HUDEP-2 (cell line): ENCODE measurements at regions not wholly inside any gene's neighbourhood (a gene's known extent, or its start where the extent isn't known, plus 50 kb on each side); places are given as distances from the start of the nearest gene placed in this dataset.
"Not testable (repeated sequence)": the region's sequence is repeated elsewhere in the genome, so short reads cannot be mapped to it uniquely, and the experiment has no call there.

Experiments
- DNase-seq, 76 experiments: peaks; one replicate each; lab custom pipeline; 2025; ENCODE audit not compliant: unreplicated experiment in 76 of 76; lab: John Stamatoyannopoulos, UW

- no peak for DNase-seq
Measured at GRCh38 chr2:12547566-12548170, 169.1 kb upstream of the TRIB2 start.

GRCh38 chr2:12548906-12549305 is 167.8 kb upstream of the TRIB2 start:
- DNase-seq: no peak

GRCh38 chr2:12549641-12550040 is 167.1 kb upstream of the TRIB2 start:
- no peak for DNase-seq

DNA sequence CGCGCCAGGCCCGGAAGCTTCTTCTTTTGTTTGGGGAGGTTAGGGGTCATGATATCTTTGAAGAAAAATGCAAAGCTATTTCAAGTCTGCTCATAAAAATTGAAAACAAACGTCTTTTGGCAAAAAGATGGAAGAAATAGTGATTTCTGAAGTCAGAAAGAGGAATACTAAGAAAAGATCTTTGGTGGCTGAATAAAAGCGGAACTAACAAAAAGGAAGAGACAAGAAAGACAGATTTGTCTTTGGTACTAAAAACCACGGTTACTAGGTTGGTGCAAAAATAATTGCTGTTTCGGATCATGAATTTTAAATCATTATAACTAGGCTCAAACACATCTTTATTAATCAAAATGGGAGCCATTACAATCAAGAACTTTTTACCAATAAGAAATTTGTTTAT is 164.6 kb upstream of the TRIB2 start:
- DNase-seq: no peak

DNA sequence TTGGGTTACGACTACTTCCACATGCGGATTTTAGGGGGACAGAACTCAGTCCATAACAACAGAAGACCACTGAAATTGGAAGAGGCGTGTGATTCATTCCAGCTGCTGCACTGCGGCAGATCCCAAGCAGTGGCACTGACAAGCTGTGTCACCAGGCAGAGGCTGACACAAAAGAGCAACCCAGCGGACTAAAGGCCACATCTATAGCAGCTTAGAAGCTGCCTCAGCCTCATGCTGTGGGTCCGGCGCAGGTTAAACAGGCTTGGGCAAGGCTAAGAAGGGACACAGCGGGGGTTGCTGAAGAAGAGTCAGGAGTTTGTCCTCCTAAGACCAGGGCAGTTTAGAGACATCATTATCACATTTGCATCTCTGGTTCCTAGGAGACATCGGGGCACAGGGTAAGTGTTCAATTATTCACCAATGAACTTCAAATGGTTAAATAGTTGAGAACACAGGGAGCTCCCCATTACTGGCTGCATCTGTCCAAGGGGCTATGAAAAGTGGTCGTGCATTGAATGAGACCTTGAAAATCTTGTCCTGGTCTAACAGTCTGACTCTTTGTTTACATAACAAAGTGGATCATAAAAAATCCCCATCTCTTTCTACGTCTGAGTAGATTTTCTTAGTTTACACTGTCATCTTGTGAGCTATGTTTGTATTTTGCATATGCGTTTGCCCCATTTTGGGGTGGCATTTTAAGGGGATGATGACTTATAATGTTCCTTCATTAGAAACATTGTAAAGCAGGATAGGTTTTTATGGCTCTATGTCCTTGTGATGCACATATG is 162.3 kb upstream of the TRIB2 start:
- DNase-seq: no peak

- DNase-seq: no peak
Measured at GRCh38 chr2:12555012-12555645, 161.6 kb upstream of the TRIB2 start.

- DNase-seq: no peak
Measured at GRCh38 chr2:12556762-12557161, 160.0 kb upstream of the TRIB2 start.

DNA sequence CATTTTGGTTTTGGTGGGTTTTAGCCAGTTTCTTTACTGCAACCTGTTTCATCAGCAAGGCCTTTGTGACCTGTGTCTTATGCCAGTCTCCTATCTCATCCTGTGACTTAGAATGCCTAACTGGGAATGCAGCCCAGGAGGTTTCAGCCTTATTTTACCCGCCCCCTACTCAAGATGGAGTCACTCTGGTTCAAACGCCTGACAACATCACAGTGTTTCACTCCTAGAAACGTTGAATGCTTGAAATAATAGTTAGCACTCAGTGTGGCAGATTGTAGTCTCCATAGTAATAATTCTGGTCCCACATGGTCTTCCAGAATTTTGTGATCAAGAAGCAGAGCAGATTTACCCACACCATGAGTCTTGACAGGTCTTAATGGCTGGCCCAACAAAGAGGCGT is 159.0 kb upstream of the TRIB2 start:
- DNase-seq: no peak

DNA sequence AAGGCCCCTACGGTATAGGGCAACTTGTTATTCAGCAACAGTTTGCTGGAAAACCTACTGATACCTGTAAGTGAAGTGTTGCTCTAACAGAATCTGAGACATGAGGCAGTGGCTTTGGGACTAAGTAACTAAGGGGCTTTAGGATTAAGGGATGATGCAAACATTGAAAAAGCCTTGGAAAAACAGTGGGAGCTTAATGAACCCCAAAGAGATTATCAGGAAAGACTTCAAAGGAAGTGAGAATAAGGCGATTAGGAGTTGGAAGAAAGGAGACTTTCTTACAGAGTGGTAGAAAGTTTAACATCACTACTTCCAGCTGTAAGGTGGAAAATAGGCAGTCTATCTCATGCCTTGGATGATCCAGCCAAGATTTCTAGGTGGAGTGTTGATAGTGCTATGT is 158.2 kb upstream of the TRIB2 start:
- DNase-seq: no peak

GRCh38 chr2:12560618-12561017 is 156.1 kb upstream of the TRIB2 start:
- DNase-seq: no peak

DNA sequence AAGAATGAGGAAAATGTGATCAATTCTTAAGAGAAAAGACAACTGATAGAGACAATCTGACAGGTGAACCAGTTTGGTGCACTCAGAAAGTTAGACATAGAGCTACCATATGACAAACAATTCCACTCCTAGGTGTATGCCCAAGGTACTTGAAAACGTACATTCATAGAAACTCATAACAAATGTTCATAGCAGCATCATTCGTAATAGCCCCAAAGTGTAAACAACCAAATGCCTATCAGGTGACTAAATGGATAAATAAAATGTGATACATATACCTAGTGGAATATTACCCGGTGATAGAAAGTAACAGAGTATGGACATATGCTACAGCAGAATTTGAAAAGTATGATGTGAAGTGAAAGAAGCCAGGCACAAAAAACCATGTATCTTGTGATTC is 149.3 kb upstream of the TRIB2 start:
- DNase-seq: no peak

DNA sequence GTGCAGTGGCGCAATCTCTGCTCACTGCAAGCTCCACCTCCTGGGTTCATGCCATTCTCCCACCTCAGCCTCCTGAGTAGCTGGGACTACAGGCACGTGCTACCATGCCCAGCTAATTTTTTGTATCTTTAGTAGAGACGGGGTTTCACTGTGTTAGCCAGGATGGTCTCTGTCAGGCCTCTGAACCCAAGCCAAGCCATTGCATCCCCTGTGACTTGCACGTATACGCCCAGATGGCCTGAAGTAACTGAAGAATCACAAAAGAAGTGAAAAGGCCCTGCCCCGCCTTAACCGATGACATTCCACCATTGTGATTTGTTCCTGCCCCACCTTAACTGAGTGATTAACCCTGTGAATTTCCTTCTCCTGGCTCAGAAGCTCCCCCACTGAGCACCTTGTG is 147.2 kb upstream of the TRIB2 start:
- DNase-seq: not testable (repeated sequence)

DNA sequence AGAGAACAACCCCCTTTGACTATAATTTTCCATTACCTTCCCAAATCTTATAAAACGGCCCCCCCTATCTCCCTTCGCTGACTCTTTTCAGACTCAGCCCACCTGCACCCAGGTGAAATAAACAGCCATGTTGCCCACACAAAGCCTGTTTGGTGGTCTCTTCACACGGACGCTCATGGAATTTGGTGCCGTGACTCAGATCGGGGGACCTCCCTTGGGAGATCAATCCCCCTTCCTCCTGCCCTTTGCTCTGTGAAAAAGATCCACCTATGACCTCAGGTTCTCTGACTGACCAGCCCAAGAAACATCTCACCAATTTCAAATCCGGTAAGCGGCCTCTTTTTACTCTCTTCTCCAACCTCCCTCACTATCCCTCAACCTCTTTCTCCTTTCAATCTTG is 146.8 kb upstream of the TRIB2 start:
- not testable (repeated sequence) for DNase-seq

- DNase-seq: no peak
Measured at GRCh38 chr2:12577091-12577490, 139.6 kb upstream of the TRIB2 start.

- peak in 1 of 76 experiments; percentile 3 for DNase-seq
Measured at GRCh38 chr2:12577567-12578253, 139.0 kb upstream of the TRIB2 start.

DNA sequence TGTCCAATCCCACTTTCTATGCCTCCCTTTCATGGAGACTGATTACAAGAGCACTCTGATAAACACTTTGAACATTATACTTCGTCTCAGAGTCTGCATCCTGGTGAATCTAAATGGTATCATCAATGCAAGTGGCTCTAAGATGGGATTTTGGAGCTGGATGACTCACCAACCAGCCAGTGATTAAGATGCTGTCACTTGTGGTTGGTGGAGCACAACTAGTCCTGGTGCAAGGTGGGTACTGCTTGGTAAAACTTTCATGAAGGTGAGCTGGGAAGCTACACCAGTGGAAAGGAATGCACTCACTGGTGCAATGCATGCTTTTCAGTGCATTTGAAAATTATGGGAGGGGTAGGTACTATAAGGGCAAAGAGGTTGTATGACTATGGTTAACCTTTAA is 137.7 kb upstream of the TRIB2 start:
- no peak for DNase-seq

DNA sequence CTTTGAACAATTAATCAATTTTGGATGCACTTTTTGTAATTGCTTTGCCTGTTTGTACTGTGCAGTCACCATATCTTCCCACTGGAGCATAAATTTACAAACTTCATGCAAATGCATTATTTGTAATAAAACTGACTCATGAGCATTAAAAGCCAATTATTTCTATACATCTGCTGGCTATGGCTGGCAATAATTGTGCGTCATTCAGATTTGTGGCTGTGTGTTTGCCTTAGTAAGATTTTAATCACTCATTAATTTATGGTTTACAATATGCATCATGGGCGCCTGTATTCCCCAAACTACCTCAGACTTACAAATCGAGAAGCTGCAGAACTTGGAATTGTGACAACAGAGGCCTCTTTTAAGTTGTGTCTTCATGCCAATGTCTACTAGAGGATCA is 132.4 kb upstream of the TRIB2 start:
- no peak for DNase-seq

DNA sequence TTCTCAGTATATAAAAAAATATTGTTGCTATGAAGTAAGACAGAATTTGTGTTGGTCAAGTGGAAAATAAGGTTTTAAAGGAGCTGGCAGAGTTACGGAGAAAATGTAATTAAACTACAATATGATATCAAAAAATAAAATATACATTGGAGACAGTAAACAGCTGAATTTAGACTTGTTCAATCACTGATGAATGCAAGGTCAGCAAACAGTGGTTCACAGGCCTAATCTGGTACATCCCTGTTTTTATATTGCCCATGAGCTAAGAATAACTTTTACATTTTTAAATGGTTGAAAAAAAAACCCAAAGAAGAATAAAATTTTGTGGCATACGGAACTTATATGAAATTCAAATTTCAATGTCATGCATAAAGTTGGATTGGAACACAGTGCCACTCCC is 131.0 kb upstream of the TRIB2 start:
- DNase-seq: no peak

DNA sequence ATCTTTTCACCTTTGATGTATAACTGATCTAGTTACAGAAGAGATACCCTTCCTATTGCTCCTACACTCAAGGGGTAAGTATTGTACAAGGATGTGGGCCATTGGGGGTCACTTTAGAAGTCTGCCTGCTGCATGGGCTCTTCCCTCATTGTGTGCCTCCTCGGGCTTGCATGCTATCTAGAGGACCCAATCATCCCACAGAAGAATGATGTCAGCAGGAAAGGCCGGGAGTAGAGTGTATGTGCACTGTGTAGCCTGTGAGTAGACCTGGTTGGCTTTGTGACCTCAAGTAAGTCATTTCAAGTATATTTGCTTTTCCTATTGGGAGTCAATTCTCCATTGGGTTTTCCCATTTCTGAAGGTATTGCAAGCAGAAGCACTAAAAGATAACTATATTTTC is 129.5 kb upstream of the TRIB2 start:
- no peak for DNase-seq

DNA sequence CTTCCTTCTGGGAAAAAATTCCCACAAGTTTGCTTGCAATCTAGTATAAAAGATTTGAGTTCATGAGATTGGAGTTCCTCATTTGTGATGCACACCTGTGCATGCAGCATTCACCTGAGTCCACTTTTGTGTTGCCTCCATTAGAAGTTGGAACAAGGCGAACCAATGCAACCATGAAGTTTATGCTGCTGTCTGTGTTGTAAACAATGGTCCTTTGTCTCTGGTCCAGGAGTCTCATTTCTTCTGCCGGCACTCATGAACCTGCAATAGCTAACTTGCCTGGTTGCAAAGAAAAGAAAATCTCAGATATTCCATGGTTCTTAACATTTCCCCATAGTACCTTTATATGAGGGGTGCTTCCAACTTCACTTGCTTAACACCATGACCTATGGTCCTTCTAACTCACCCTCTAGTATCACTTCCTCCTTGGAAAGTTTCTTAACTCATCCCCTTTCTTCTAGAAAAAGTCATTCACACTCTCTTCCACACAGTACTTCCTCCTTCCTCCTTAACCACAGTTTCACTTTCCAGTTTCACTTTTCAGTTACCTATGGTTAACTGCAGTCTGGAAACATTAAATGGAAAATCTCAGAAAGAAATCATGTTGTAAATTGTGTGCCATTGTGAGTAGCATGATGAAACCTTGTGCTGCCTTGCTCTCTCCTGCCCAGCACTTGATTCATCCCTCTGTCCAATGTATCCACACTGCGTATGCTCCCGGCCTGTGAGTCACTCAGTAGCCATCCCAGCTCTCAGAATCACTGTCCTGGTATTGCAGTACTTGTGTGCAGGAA is 128.8 kb upstream of the TRIB2 start:
- no peak for DNase-seq

DNA sequence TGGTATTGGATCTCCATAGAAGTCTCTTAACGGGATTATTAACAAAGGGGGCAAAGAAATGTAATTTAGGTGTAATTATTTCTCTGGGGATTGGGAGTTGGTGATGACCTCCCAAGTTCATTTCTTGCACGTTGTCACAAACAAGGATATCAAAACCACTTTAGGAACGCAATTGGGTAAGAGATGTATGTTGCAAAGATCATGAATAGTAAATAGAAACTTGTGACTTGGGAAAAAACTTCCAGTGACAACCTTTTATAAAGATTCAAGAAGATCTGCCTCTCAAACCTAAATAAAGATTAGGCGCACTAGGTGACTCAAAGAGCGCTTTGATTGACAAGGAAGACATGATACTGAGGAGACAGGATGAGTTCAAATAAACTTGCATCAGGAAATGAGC is 127.8 kb upstream of the TRIB2 start:
- no peak for DNase-seq
